Transverse colon (tissue), 3 donors: ENCODE measurements at regions not wholly inside any gene's neighbourhood (a gene's known extent, or its start where the extent isn't known, plus 50 kb on each side); places are given as distances from the start of the nearest gene placed in this dataset.

ENCODE experiments used
- POLR2A ChIP-seq: fragments of 450-650 bp; IDR thresholded peaks from one replicate; pipeline ENCODE4 v1.6.1; 2016; ENCODE audit warnings: antibody characterized with exemption, mild to moderate bottlenecking, moderate library complexity
- TF ChIP-seq, protein P1 (sequence below), 5 experiments: fragments of 200-600 bp in 3 of 5; fragments of 450-650 bp in 2 of 5; sonication (generic) in 3 of 5; IDR thresholded peaks; 1 replicate in 2 of 5; 2 replicates in 3 of 5; pipeline ENCODE4 v1.5.1; 2016 to 2017; ENCODE audit warnings: antibody characterized with exemption in 5 of 5, inconsistent platforms in 3 of 5, mild to moderate bottlenecking in 2 of 5, moderate library complexity in 1 of 5

DNA sequence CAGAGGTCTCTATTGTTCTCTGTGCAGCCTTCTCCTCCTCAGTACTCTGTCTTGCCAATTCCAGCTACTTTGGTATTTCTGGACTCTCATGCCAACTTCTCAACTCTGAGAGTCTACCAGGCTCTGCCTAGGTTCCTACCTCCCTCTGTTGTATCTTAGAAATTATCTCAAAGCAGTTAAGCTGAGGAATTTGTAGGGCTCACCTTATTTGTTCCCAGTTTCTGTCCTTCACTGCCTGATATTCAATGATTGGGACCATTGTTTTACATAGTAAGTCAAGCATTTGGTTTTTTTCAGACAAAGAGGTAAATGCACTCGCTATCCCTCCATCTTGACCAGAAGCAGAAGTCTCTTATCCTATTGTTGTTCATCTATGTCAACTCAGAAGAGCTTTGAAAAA lies 205.0 kb upstream of the PGR start:
- TF ChIP-seq, protein P1, sequence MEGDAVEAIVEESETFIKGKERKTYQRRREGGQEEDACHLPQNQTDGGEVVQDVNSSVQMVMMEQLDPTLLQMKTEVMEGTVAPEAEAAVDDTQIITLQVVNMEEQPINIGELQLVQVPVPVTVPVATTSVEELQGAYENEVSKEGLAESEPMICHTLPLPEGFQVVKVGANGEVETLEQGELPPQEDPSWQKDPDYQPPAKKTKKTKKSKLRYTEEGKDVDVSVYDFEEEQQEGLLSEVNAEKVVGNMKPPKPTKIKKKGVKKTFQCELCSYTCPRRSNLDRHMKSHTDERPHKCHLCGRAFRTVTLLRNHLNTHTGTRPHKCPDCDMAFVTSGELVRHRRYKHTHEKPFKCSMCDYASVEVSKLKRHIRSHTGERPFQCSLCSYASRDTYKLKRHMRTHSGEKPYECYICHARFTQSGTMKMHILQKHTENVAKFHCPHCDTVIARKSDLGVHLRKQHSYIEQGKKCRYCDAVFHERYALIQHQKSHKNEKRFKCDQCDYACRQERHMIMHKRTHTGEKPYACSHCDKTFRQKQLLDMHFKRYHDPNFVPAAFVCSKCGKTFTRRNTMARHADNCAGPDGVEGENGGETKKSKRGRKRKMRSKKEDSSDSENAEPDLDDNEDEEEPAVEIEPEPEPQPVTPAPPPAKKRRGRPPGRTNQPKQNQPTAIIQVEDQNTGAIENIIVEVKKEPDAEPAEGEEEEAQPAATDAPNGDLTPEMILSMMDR (IDR thresholded peaks at IDR 0.05), result no peak
- no peak for TF ChIP-seq POLR2A
